PC-9 (cell line): ENCODE measurements at regions not wholly inside any gene's neighbourhood (a gene's known extent, or its start where the extent isn't known, plus 50 kb on each side); places are given as distances from the start of the nearest gene placed in this dataset.

Experiments
- CTCF ChIP-seq: fragments of 200-600 bp; sonication (generic); conservative IDR thresholded peaks from 2 replicates; pipeline ENCODE4 v1.6.1; 2017; ENCODE audit warnings: mixed run types, antibody characterized with exemption, mild to moderate bottlenecking, moderate library complexity
- EZH2 ChIP-seq: fragments of 200-600 bp; sonication (generic); IDR thresholded peaks from 2 replicates; pipeline ENCODE4 v1.8.0; 2017; ENCODE audit warnings: antibody characterized with exemption, low read depth

GRCh38 chr18:38427736-38428135, 862.1 kb upstream of the CELF4 start:
- no peak for TF ChIP-seq CTCF
- TF ChIP-seq EZH2, result no peak
